MM.1S (cell line): ENCODE measurements at regions not wholly inside any gene's neighbourhood (a gene's known extent, or its start where the extent isn't known, plus 50 kb on each side); places are given as distances from the start of the nearest gene placed in this dataset.

ENCODE experiments used
- DNase-seq: peaks from one replicate; pipeline ENCODE4 v3.0.0-alpha.2; 2015
- H2AFZ ChIP-seq: fragments of 300-600 bp; sonication (generic); 2 replicates; pipeline ENCODE4 v1.6.0; 2016; ENCODE audit warnings: antibody characterized with exemption, low read length
- H3F3A ChIP-seq: fragments of 300-600 bp; sonication (generic); 2 replicates; pipeline ENCODE4 v1.6.1; 2016; ENCODE audit warnings: mild to moderate bottlenecking, antibody characterized with exemption, low read length, moderate library complexity, mixed read lengths; ENCODE audit not compliant: insufficient read depth
- H3K27ac ChIP-seq: fragments of 300-600 bp; sonication (generic); 2 replicates; pipeline ENCODE4 v1.5.1; 2016; ENCODE audit warnings: mild to moderate bottlenecking, low read length
- H3K27me3 ChIP-seq: fragments of 300-600 bp; sonication (generic); replicated peaks from 2 replicates; pipeline ENCODE4 v1.6.0; 2016; ENCODE audit warnings: low read length; ENCODE audit not compliant: insufficient read depth
- H3K36me3 ChIP-seq: fragments of 300-600 bp; sonication (generic); replicated peaks from 2 replicates; pipeline ENCODE4 v1.6.1; 2016; ENCODE audit warnings: mild to moderate bottlenecking, low read length, mixed read lengths; ENCODE audit not compliant: insufficient read depth
- H3K4me1 ChIP-seq: fragments of 300-600 bp; sonication (generic); 2 replicates; pipeline ENCODE4 v1.6.1; 2016; ENCODE audit warnings: low read length, mixed read lengths
- H3K4me2 ChIP-seq: fragments of 300-600 bp; sonication (generic); 2 replicates; pipeline ENCODE4 v1.6.0; 2016; ENCODE audit warnings: low read depth, low read length
- H3K4me3 ChIP-seq: fragments of 300-600 bp; sonication (generic); 2 replicates; pipeline ENCODE4 v1.5.1; 2016; ENCODE audit warnings: low read length, mixed read lengths
- H3K79me2 ChIP-seq: fragments of 300-600 bp; sonication (generic); 2 replicates; pipeline ENCODE4 v1.6.1; 2016; ENCODE audit warnings: mixed run types, low read length, mixed read lengths
- H3K9ac ChIP-seq: fragments of 300-600 bp; sonication (generic); 2 replicates; pipeline ENCODE4 v1.6.1; 2016; ENCODE audit warnings: low read length, mixed read lengths
- H3K9me2 ChIP-seq: fragments of 300-600 bp; sonication (generic); replicated peaks from 2 replicates; pipeline ENCODE4 v1.6.1; 2016; ENCODE audit warnings: mild to moderate bottlenecking, low read length, mixed read lengths; ENCODE audit not compliant: insufficient read depth
- H3K9me3 ChIP-seq: fragments of 300-600 bp; sonication (generic); replicated peaks from 2 replicates; pipeline ENCODE4 v1.6.1; 2016; ENCODE audit warnings: mild to moderate bottlenecking, low read length, mixed read lengths; ENCODE audit not compliant: insufficient read depth
- H4K20me1 ChIP-seq: fragments of 300-600 bp; sonication (generic); 2 replicates; pipeline ENCODE4 v1.6.1; 2016; ENCODE audit warnings: mild to moderate bottlenecking, low read length, moderate library complexity, mixed read lengths; ENCODE audit not compliant: insufficient read depth
- CTCF ChIP-seq: fragments of 300-600 bp; sonication (generic); IDR thresholded peaks from 2 replicates; pipeline ENCODE4 v1.5.1; 2016; ENCODE audit warnings: antibody characterized with exemption, low read length, mixed read lengths
- EZH2 ChIP-seq: fragments of 300-600 bp; sonication (generic); optimal IDR thresholded peaks from 2 replicates; pipeline ENCODE3; 2017; ENCODE audit warnings: low read depth, mild to moderate bottlenecking, antibody characterized with exemption, low read length, mixed read lengths
- EZH2phosphoT487 ChIP-seq: fragments of 300-600 bp; sonication (generic); IDR thresholded peaks from 2 replicates; pipeline ENCODE4 v1.6.1; 2018; ENCODE audit warnings: antibody characterized with exemption, low read length

- Histone ChIP-seq H4K20me1 (no peaks in the 10 kb centered on the region), H3F3A (no peaks in the 10 kb centered on the region; the same call in 1 of the 2 replicates), H3K4me3 (no peak overlapping the region), H3K27me3 (no peaks in the 10 kb centered on the region), H2AFZ (no peak overlapping the region), H3K36me3 (no peaks in the 10 kb centered on the region), H3K79me2 (no peaks in the 10 kb centered on the region), H3K9me2 (no peaks in the 10 kb centered on the region), H3K4me2 (peak overlapping the region; percentile 1; the same call in 1 of the 2 replicates), H3K9ac (no peak overlapping the region), H3K9me3 (no peaks in the 10 kb centered on the region), H3K27ac (no peak overlapping the region), H3K4me1 (peaks cover 38% of the 10 kb centered on the region)
- TF ChIP-seq EZH2phosphoT487 = no peak
- TF ChIP-seq EZH2 = no peak
- no peak for TF ChIP-seq CTCF
- DNase-seq = no peak
Measured at GRCh38 chr11:109208121-109208520, 213.9 kb upstream of the C11orf87 start.

GRCh38 chr11:109209572-109209971, 212.4 kb upstream of the C11orf87 start:
- no peak for TF ChIP-seq EZH2
- TF ChIP-seq EZH2phosphoT487 = no peak
- Histone ChIP-seq H3K27ac (no peak overlapping the region), H3K27me3 (no peaks in the 10 kb centered on the region), H3K79me2 (no peaks in the 10 kb centered on the region), H3K4me2 (peak overlapping the region; percentile 7; the same call in 1 of the 2 replicates), H3K36me3 (no peaks in the 10 kb centered on the region), H2AFZ (no peak overlapping the region), H3K4me1 (peaks cover 38% of the 10 kb centered on the region), H3K9ac (no peak overlapping the region), H3K9me3 (no peaks in the 10 kb centered on the region), H3K9me2 (no peaks in the 10 kb centered on the region), H3F3A (no peaks in the 10 kb centered on the region; the same call in 1 of the 2 replicates), H4K20me1 (no peaks in the 10 kb centered on the region), H3K4me3 (no peak overlapping the region)
- peak; percentile 17 for DNase-seq

- H3K9me2 ChIP-seq = no peaks in the 10 kb centered on the region
- H3K27ac ChIP-seq = no peak overlapping the region
- no peak overlapping the region for H3K4me3 ChIP-seq
- TF ChIP-seq EZH2 (no peak), CTCF (no peak), EZH2phosphoT487 (no peak)
- H3K9me3 ChIP-seq = no peaks in the 10 kb centered on the region
- no peaks in the 10 kb centered on the region for H3K79me2 ChIP-seq
- no peaks in the 10 kb centered on the region for H3K36me3 ChIP-seq
- H4K20me1 ChIP-seq = no peaks in the 10 kb centered on the region
- no peaks in the 10 kb centered on the region for H3F3A ChIP-seq
- H3K27me3 ChIP-seq = no peaks in the 10 kb centered on the region
- H2AFZ ChIP-seq = no peak overlapping the region
- no peaks in the 10 kb centered on the region for H3K4me1 ChIP-seq
- no peak overlapping the region for H3K4me2 ChIP-seq
- no peak for DNase-seq
- no peak overlapping the region for H3K9ac ChIP-seq
Measured at GRCh38 chr11:109221190-109221589, 200.8 kb upstream of the C11orf87 start.

- H3K9me3 ChIP-seq = no peaks in the 10 kb centered on the region
- no peaks in the 10 kb centered on the region for H3K27me3 ChIP-seq
- H3K79me2 ChIP-seq = no peaks in the 10 kb centered on the region
- no peaks in the 10 kb centered on the region for H4K20me1 ChIP-seq
- no peaks in the 10 kb centered on the region for H3K4me1 ChIP-seq
- H3K9me2 ChIP-seq = no peaks in the 10 kb centered on the region
- H3F3A ChIP-seq = no peaks in the 10 kb centered on the region
- no peak overlapping the region for H3K27ac ChIP-seq
- TF ChIP-seq EZH2 = no peak
- TF ChIP-seq EZH2phosphoT487 = no peak
- TF ChIP-seq CTCF = no peak
- no peak overlapping the region for H3K4me2 ChIP-seq
- DNase-seq = no peak
- H3K9ac ChIP-seq = no peak overlapping the region
- no peaks in the 10 kb centered on the region for H3K36me3 ChIP-seq
- no peak overlapping the region for H2AFZ ChIP-seq
- H3K4me3 ChIP-seq = no peak overlapping the region
Measured at GRCh38 chr11:109222761-109223160, 199.2 kb upstream of the C11orf87 start.
